ENCODE measurements at regions not wholly inside any gene's neighbourhood (a gene's known extent, or its start where the extent isn't known, plus 50 kb on each side); places are given as distances from the start of the nearest gene placed in this dataset.
"Not testable (repeated sequence)": the region's sequence is repeated elsewhere in the genome, so short reads cannot be mapped to it uniquely, and the experiment has no call there.

- POLR2A ChIA-PET, result no interaction called here
- DNase-seq, result no peak
Measured at GRCh38 chr2:147273628-147274027, 571.2 kb upstream of the ACVR2A start.

GRCh38 chr2:147273106-147273505, 571.7 kb upstream of the ACVR2A start:
- no peak overlapping the region for H3K4me3 Mint-ChIP-seq
- no peak overlapping the region for H3K27ac Mint-ChIP-seq
- DNase-seq (no peak), ATAC-seq (ENCODE audit: poor library complexity) (no peak)
- no peaks in the 10 kb centered on the region for H3K27me3 Mint-ChIP-seq
- H3K4me1 Mint-ChIP-seq (ENCODE audit: low read depth), result no peaks in the 10 kb centered on the region
- H3K9me3 Mint-ChIP-seq, result peaks cover 7% of the 10 kb centered on the region
- H3K36me3 ChIP-seq (ENCODE audit: insufficient read depth, low read length), result no peaks in the 10 kb centered on the region
- H3K4me3 ChIP-seq (ENCODE audit: low read length), result no peak overlapping the region
- ChIA-PET CTCF (no interaction called here), POLR2A (no interaction called here)
- no peaks in the 10 kb centered on the region for H3K27me3 ChIP-seq (ENCODE audit: control insufficient read depth in 1 of 2, insufficient read depth in 2 of 2, low read length in 2 of 2)
- H3K27ac ChIP-seq (ENCODE audit: low read depth in 1 of 2, low read length in 2 of 2), result no peak overlapping the region
- H3K4me1 ChIP-seq (ENCODE audit: insufficient read depth, low read length), result no peaks in the 10 kb centered on the region
- no peak for TF ChIP-seq CTCF (IDR thresholded peaks at IDR 0.05)
- no peaks in the 10 kb centered on the region for H3K36me3 Mint-ChIP-seq (ENCODE audit: low read depth)
- H3K9me3 ChIP-seq (ENCODE audit: control insufficient read depth in 1 of 2, insufficient read depth in 1 of 2, low read length in 2 of 2), result peaks cover 7 to 8% of the 10 kb centered on the region in 2 experiments
- intact Hi-C loops (cut with DNase I, micrococcal nuclease), result no loop called here

More at GRCh38 chr2:147273628-147274027, 571.2 kb upstream of the ACVR2A start:
- TF ChIP-seq CTCF (IDR thresholded peaks at IDR 0.05), result no peak
- Mint-ChIP-seq H3K4me3 (no peak overlapping the region), H3K27me3 (no peaks in the 10 kb centered on the region), H3K9me3 (peaks cover 7% of the 10 kb centered on the region), H3K36me3 (ENCODE audit: low read depth) (no peaks in the 10 kb centered on the region), H3K4me1 (ENCODE audit: low read depth) (no peaks in the 10 kb centered on the region), H3K27ac (no peak overlapping the region)
- no peaks in the 10 kb centered on the region for H3K36me3 ChIP-seq (ENCODE audit: insufficient read depth, low read length)
- no peak overlapping the region for H3K27ac ChIP-seq (ENCODE audit: low read depth in 1 of 2, low read length in 2 of 2)
- peaks cover 5 to 7% of the 10 kb centered on the region in 2 experiments for H3K9me3 ChIP-seq (ENCODE audit: control insufficient read depth in 1 of 2, insufficient read depth in 1 of 2, low read length in 2 of 2)
- no peak for ATAC-seq (ENCODE audit: poor library complexity)
- no peak overlapping the region for H3K4me3 ChIP-seq (ENCODE audit: low read length)
- intact Hi-C loops (cut with DNase I, micrococcal nuclease), result no loop called here
- CTCF ChIA-PET, result no interaction called here
- no peaks in the 10 kb centered on the region for H3K4me1 ChIP-seq (ENCODE audit: insufficient read depth, low read length)
- H3K27me3 ChIP-seq (ENCODE audit: control insufficient read depth in 1 of 2, insufficient read depth in 2 of 2, low read length in 2 of 2), result no peaks in the 10 kb centered on the region

GRCh38 chr2:147269581-147269980, 575.2 kb upstream of the ACVR2A start:
- H3K9me3 ChIP-seq (ENCODE audit: control insufficient read depth in 1 of 2, insufficient read depth in 1 of 2, low read length in 2 of 2); H3K4me1 Mint-ChIP-seq (ENCODE audit: low read depth); H3K27ac Mint-ChIP-seq; H3K4me1 ChIP-seq (ENCODE audit: insufficient read depth, low read length); intact Hi-C loops (cut with DNase I, micrococcal nuclease); CTCF ChIA-PET; H3K36me3 ChIP-seq (ENCODE audit: insufficient read depth, low read length); H3K27me3 Mint-ChIP-seq; H3K27me3 ChIP-seq (ENCODE audit: control insufficient read depth in 1 of 2, insufficient read depth in 2 of 2, low read length in 2 of 2); H3K27ac ChIP-seq (ENCODE audit: low read depth in 1 of 2, low read length in 2 of 2); H3K36me3 Mint-ChIP-seq (ENCODE audit: low read depth); DNase-seq; H3K4me3 Mint-ChIP-seq; ATAC-seq (ENCODE audit: poor library complexity); POLR2A ChIA-PET; H3K4me3 ChIP-seq (ENCODE audit: low read length): not testable (repeated sequence)
- H3K9me3 Mint-ChIP-seq, result peaks cover 14% of the 10 kb centered on the region

- no peaks in the 10 kb centered on the region for H3K27me3 Mint-ChIP-seq
- H3K4me3 Mint-ChIP-seq, result no peak overlapping the region
- H3K27ac ChIP-seq (ENCODE audit: low read depth in 1 of 2, low read length in 2 of 2), result no peak overlapping the region
- H3K4me1 Mint-ChIP-seq (ENCODE audit: low read depth), result no peaks in the 10 kb centered on the region
- H3K36me3 Mint-ChIP-seq (ENCODE audit: low read depth), result no peaks in the 10 kb centered on the region
- H3K9me3 ChIP-seq (ENCODE audit: control insufficient read depth in 1 of 2, insufficient read depth in 1 of 2, low read length in 2 of 2), result no peaks in the 10 kb centered on the region
- CTCF ChIA-PET, result no interaction called here
- no peak for ATAC-seq (ENCODE audit: poor library complexity)
- no peak for TF ChIP-seq CTCF (IDR thresholded peaks at IDR 0.05)
- H3K36me3 ChIP-seq (ENCODE audit: insufficient read depth, low read length), result no peaks in the 10 kb centered on the region
- no peaks in the 10 kb centered on the region for H3K4me1 ChIP-seq (ENCODE audit: insufficient read depth, low read length)
- no peak overlapping the region for H3K27ac Mint-ChIP-seq
- no peaks in the 10 kb centered on the region for H3K27me3 ChIP-seq (ENCODE audit: control insufficient read depth in 1 of 2, insufficient read depth in 2 of 2, low read length in 2 of 2)
- H3K9me3 Mint-ChIP-seq, result peaks cover 2% of the 10 kb centered on the region
- no peak overlapping the region for H3K4me3 ChIP-seq (ENCODE audit: low read length)
- POLR2A ChIA-PET, result no interaction called here
- no peak for DNase-seq
- intact Hi-C loops (cut with DNase I, micrococcal nuclease), result no loop called here
Measured at GRCh38 chr2:147260241-147260640, 584.6 kb upstream of the ACVR2A start.
